Fibroblast of lung (primary cell): ENCODE measurements at regions not wholly inside any gene's neighbourhood (a gene's known extent, or its start where the extent isn't known, plus 50 kb on each side); places are given as distances from the start of the nearest gene placed in this dataset.

Source experiments
- DNase-seq, 2 donors: peaks; one replicate each; pipeline versions ENCODE4 v3.0.0 to v3.0.0-alpha.2; 2010; ENCODE audit warnings: low read depth in 2 of 2
- H2AFZ ChIP-seq: 2 replicates; pipeline ENCODE4 v1.5.1; 2012; ENCODE audit warnings: low read length, control low read depth, inconsistent platforms
- H3K27ac ChIP-seq: 2 replicates; pipeline ENCODE4 v1.5.1; 2011; ENCODE audit warnings: low read length, control low read depth; ENCODE audit not compliant: insufficient read depth
- H3K27me3 ChIP-seq: 2 replicates; pipeline ENCODE4 v1.5.1; 2011; ENCODE audit warnings: mild to moderate bottlenecking, low read length; ENCODE audit not compliant: control insufficient read depth, insufficient read depth
- H3K36me3 ChIP-seq: 2 replicates; pipeline ENCODE4 v1.5.1; 2011; ENCODE audit warnings: low read length; ENCODE audit not compliant: control insufficient read depth, insufficient read depth
- H3K4me1 ChIP-seq: 2 replicates; pipeline ENCODE4 v1.5.1; 2011; ENCODE audit warnings: low read length; ENCODE audit not compliant: control insufficient read depth, insufficient read depth; ENCODE audit errors: extremely low read depth
- H3K4me2 ChIP-seq: 2 replicates; pipeline ENCODE4 v1.5.1; 2011; ENCODE audit warnings: low read length, control low read depth; ENCODE audit not compliant: insufficient read depth; ENCODE audit errors: extremely low read depth
- H3K4me3 ChIP-seq, 4 experiments: fragments of 200-600 bp in 1 of 4; sonication (generic) in 1 of 4; replicated peaks in 1 of 4; 2 replicates each; pipeline ENCODE4 v1.5.1; 2011 to 2016; ENCODE audit warnings: low read length in 4 of 4, low read depth in 3 of 4, mild to moderate bottlenecking in 3 of 4, control low read depth in 2 of 4, inconsistent platforms in 1 of 4, mixed read lengths in 1 of 4; ENCODE audit not compliant: insufficient read depth in 1 of 4; ENCODE audit errors: control extremely low read depth in 1 of 4
- H3K79me2 ChIP-seq: 2 replicates; pipeline ENCODE4 v1.5.1; 2012; ENCODE audit warnings: mild to moderate bottlenecking, low read length, inconsistent platforms; ENCODE audit not compliant: control insufficient read depth, insufficient read depth
- H3K9ac ChIP-seq: 2 replicates; pipeline ENCODE4 v1.5.1; 2011; ENCODE audit warnings: mild to moderate bottlenecking, low read length, control low read depth; ENCODE audit not compliant: insufficient read depth
- H3K9me3 ChIP-seq: 2 replicates; pipeline ENCODE4 v1.5.1; 2012; ENCODE audit warnings: low read depth, low read length; ENCODE audit not compliant: control insufficient read depth, insufficient read depth
- H4K20me1 ChIP-seq: 2 replicates; pipeline ENCODE4 v1.5.1; 2011; ENCODE audit warnings: low read length; ENCODE audit not compliant: control insufficient read depth, insufficient read depth; ENCODE audit errors: extremely low read depth
- CTCF ChIP-seq, 2 donors: IDR thresholded peaks in 1 of 2; conservative IDR thresholded peaks in 1 of 2; 1 replicate in 1 of 2; 2 replicates in 1 of 2; pipeline ENCODE4 v1.5.1; 2011 to 2012; ENCODE audit warnings: low read length in 2 of 2, control low read depth in 1 of 2, inconsistent platforms in 1 of 2, low read depth in 1 of 2, mild to moderate bottlenecking in 1 of 2
- EZH2 ChIP-seq: IDR thresholded peaks from 2 replicates; pipeline ENCODE4 v1.5.1; 2012; ENCODE audit warnings: low read length, control low read depth, mild to moderate bottlenecking; ENCODE audit errors: missing control alignments

DNA sequence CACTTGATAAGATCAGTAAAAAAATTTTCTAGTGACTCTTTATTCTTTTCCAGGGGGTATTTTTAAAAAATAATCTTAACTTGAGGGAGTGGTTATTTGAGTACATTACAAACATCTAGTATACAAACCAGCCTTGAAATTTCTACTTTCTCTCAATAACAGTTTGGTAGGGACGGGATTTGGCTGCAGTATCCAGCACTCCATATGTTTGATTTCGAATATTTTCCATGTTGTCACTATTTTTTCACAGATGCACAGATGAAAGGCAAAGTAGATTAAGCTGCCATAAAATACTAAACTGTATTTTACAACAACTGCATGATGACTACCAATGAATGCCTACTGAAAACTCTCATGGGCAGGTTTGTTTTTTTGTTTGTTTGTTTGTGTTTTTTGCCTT is 225.0 kb downstream of the COX7B2 start:
- no peak for DNase-seq
- no peak overlapping the region for H2AFZ ChIP-seq
- H3K27me3 ChIP-seq: no peaks in the 10 kb centered on the region
- H3K4me3 ChIP-seq: no peak overlapping the region
- H3K4me1 ChIP-seq: no peaks in the 10 kb centered on the region
- H4K20me1 ChIP-seq: no peaks in the 10 kb centered on the region
- no peaks in the 10 kb centered on the region for H3K36me3 ChIP-seq
- TF ChIP-seq EZH2 (no peak), CTCF (conservative IDR thresholded peaks at IDR 0.05 in 1 of 2, IDR thresholded peaks at IDR 0.05 in 1 of 2; ENCODE audit: low read depth in 1 of 2, low read length in 2 of 2) (no peak)
- H3K9ac ChIP-seq: no peak overlapping the region
- H3K27ac ChIP-seq: no peak overlapping the region
- no peak overlapping the region for H3K4me2 ChIP-seq
- no peaks in the 10 kb centered on the region for H3K9me3 ChIP-seq
- no peaks in the 10 kb centered on the region for H3K79me2 ChIP-seq

DNA sequence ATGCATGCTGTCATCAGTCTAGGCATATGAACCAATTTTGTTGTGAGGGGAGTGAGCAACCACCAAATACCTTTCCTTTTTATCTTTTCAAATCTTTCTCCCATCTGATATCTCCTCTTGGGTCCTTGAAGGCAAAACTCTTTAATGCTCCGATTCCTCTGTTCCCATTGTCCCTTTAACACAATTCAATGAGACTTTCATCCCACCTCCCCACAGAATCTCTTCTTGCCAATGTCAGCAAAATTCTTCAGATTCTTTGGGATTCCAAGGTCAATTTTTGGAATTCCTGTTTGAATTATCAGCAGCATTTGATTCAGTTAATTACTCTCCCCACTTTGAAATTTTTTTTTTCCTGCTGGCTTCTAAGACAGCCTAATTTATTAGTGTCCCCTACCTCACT is 232.7 kb downstream of the COX7B2 start:
- TF ChIP-seq EZH2 (no peak), CTCF (conservative IDR thresholded peaks at IDR 0.05 in 1 of 2, IDR thresholded peaks at IDR 0.05 in 1 of 2; ENCODE audit: low read depth in 1 of 2, low read length in 2 of 2) (no peak)

DNA sequence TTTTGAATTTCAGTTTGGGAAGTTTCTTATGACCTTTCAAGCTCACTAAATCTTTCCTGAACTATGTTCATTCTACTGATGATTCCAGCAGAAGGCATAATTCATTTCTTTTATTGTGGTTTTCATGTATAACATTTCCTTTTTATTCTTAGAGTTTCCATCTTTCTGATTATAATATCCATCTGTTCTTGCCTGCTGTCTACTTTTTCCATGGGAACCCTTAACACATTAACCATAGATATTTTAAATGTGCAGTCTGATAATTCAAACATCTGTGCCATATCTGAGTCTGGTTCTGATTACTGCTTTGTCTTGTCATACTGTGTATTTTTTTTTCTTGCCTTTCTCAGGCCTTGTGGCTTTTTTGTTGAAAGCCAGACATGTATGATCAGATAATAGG is 234.7 kb downstream of the COX7B2 start:
- no peak for DNase-seq
- no peaks in the 10 kb centered on the region for H3K4me1 ChIP-seq
- H3K4me3 ChIP-seq: no peak overlapping the region
- H3K4me2 ChIP-seq: no peak overlapping the region
- H4K20me1 ChIP-seq: no peaks in the 10 kb centered on the region
- no peaks in the 10 kb centered on the region for H3K36me3 ChIP-seq
- no peaks in the 10 kb centered on the region for H3K27me3 ChIP-seq
- H3K9me3 ChIP-seq: no peaks in the 10 kb centered on the region
- H3K79me2 ChIP-seq: no peaks in the 10 kb centered on the region
- H3K27ac ChIP-seq: no peak overlapping the region
- H2AFZ ChIP-seq: no peak overlapping the region
- H3K9ac ChIP-seq: no peak overlapping the region
- TF ChIP-seq CTCF (conservative IDR thresholded peaks at IDR 0.05 in 1 of 2, IDR thresholded peaks at IDR 0.05 in 1 of 2; ENCODE audit: low read depth in 1 of 2, low read length in 2 of 2) (no peak), EZH2 (no peak)

More for the DNA sequence above, 232.7 kb downstream of the COX7B2 start:
- Histone ChIP-seq H3K27me3 (no peaks in the 10 kb centered on the region), H3K9me3 (no peaks in the 10 kb centered on the region), H3K4me3 (no peak overlapping the region), H3K9ac (no peak overlapping the region), H3K4me1 (no peaks in the 10 kb centered on the region), H2AFZ (no peak overlapping the region), H3K79me2 (no peaks in the 10 kb centered on the region), H4K20me1 (no peaks in the 10 kb centered on the region), H3K4me2 (no peak overlapping the region), H3K27ac (no peak overlapping the region), H3K36me3 (no peaks in the 10 kb centered on the region)
- DNase-seq: no peak
